WTC11 (cell line): ENCODE measurements at regions not wholly inside any gene's neighbourhood (a gene's known extent, or its start where the extent isn't known, plus 50 kb on each side); places are given as distances from the start of the nearest gene placed in this dataset.

Experiments
- ARID4B ChIP-seq: sonication (generic); formaldehyde crosslinking; IDR thresholded peaks from 2 replicates; pipeline ENCODE4 v1.8.0; 2023; ENCODE audit warnings: missing genetic modification reagents, mild to moderate bottlenecking, borderline replicate concordance
- CREB1 ChIP-seq: sonication (generic); formaldehyde crosslinking; IDR thresholded peaks from 2 replicates; pipeline ENCODE4 v1.8.0; 2023; ENCODE audit warnings: mild to moderate bottlenecking, missing genetic modification reagents
- CTCF ChIP-seq: fragments of 200-600 bp; IDR thresholded peaks from 2 replicates; pipeline ENCODE4 v1.8.0; 2022; ENCODE audit warnings: antibody characterized with exemption
- E2F4 ChIP-seq: sonication (generic); formaldehyde crosslinking; IDR thresholded peaks from 2 replicates; pipeline ENCODE4 v1.8.1; 2022; ENCODE audit warnings: low read depth, mild to moderate bottlenecking, moderate library complexity, missing genetic modification reagents, borderline replicate concordance
- FOXK1 ChIP-seq: sonication (generic); formaldehyde crosslinking; IDR thresholded peaks from 2 replicates; pipeline ENCODE4 v1.8.0; 2022; ENCODE audit warnings: mild to moderate bottlenecking, moderate library complexity, missing genetic modification reagents
- JAZF1 ChIP-seq: fragments of 250-450 bp; sonication (Bioruptor Pico); IDR thresholded peaks from 2 replicates; pipeline ENCODE4 v1.9.0; 2021; ENCODE audit warnings: moderate library complexity, mild to moderate bottlenecking, inconsistent platforms
- MAX ChIP-seq: sonication (generic); formaldehyde crosslinking; IDR thresholded peaks from 2 replicates; pipeline ENCODE4 v1.8.0; 2022; ENCODE audit warnings: mild to moderate bottlenecking, missing genetic modification reagents
- SMAD3 ChIP-seq: sonication (generic); formaldehyde crosslinking; IDR thresholded peaks from 2 replicates; pipeline ENCODE4 v1.8.0; 2022; ENCODE audit warnings: missing genetic modification reagents, mild to moderate bottlenecking, borderline replicate concordance
- TEAD4 ChIP-seq: sonication (generic); formaldehyde crosslinking; IDR thresholded peaks from 2 replicates; pipeline ENCODE4 v1.8.0; 2022; ENCODE audit warnings: mild to moderate bottlenecking, missing genetic modification reagents
- USF2 ChIP-seq: sonication (generic); formaldehyde crosslinking; IDR thresholded peaks from 2 replicates; pipeline ENCODE4 v1.8.1; 2023; ENCODE audit warnings: mild to moderate bottlenecking, missing genetic modification reagents, moderate library complexity

GRCh38 chr18:73741946-73742345, 405.7 kb downstream of the FBXO15 start:
- TF ChIP-seq ARID4B: no peak
- no peak for TF ChIP-seq USF2 (CRISPR knock-in tag)
- no peak for TF ChIP-seq FOXK1 (CRISPR knock-in tag)
- no peak for TF ChIP-seq CTCF
- no peak for TF ChIP-seq MAX (CRISPR knock-in tag)
- no peak for TF ChIP-seq SMAD3 (CRISPR knock-in tag)
- TF ChIP-seq TEAD4: no peak
- no peak for TF ChIP-seq CREB1
- no peak for TF ChIP-seq E2F4 (CRISPR knock-in tag)
- no peak for TF ChIP-seq JAZF1 (CRISPR knock-in tag)
